Ishikawa (cell line): ENCODE measurements at regions not wholly inside any gene's neighbourhood (a gene's known extent, or its start where the extent isn't known, plus 50 kb on each side); places are given as distances from the start of the nearest gene placed in this dataset.

Experiments used
- CEBPB ChIP-seq: IDR thresholded peaks from 2 replicates; pipeline ENCODE4 v1.6.1; 2012
- CREB1 ChIP-seq: IDR thresholded peaks from 2 replicates; pipeline ENCODE4 v1.6.1; 2012; ENCODE audit warnings: low read depth
- EGR1 ChIP-seq: IDR thresholded peaks from 2 replicates; pipeline ENCODE4 v1.6.1; 2012
- EP300 ChIP-seq: IDR thresholded peaks from 2 replicates; pipeline ENCODE4 v1.6.1; 2012; ENCODE audit warnings: borderline replicate concordance
- FOXM1 ChIP-seq: IDR thresholded peaks from 2 replicates; pipeline ENCODE4 v1.6.1; 2012; ENCODE audit warnings: low read depth, borderline replicate concordance
- NFIC ChIP-seq: IDR thresholded peaks from 2 replicates; pipeline ENCODE4 v1.6.1; 2012
- RAD21 ChIP-seq: IDR thresholded peaks from 2 replicates; pipeline ENCODE4 v1.6.1; 2012; ENCODE audit warnings: low read depth
- TAF1 ChIP-seq: IDR thresholded peaks from 2 replicates; pipeline ENCODE4 v1.6.1; 2012; ENCODE audit warnings: low read depth, mild to moderate bottlenecking
- TCF12 ChIP-seq: IDR thresholded peaks from 2 replicates; pipeline ENCODE4 v1.6.1; 2012; ENCODE audit warnings: low read depth
- TEAD4 ChIP-seq: IDR thresholded peaks from 2 replicates; pipeline ENCODE4 v1.6.1; 2012
- USF1 ChIP-seq: IDR thresholded peaks from 2 replicates; pipeline ENCODE4 v1.6.1; 2012
- YY1 ChIP-seq: IDR thresholded peaks from 2 replicates; pipeline ENCODE4 v1.6.1; 2012; ENCODE audit warnings: low read depth
- ZBTB7A ChIP-seq: IDR thresholded peaks from 2 replicates; pipeline ENCODE4 v1.6.1; 2012; ENCODE audit warnings: low read depth
- TF ChIP-seq, protein P1 (sequence below): IDR thresholded peaks from 2 replicates; pipeline ENCODE4 v1.6.1; 2012; ENCODE audit warnings: low read depth, mild to moderate bottlenecking
- TF ChIP-seq, protein P2 (sequence below): IDR thresholded peaks from 2 replicates; pipeline ENCODE4 v1.6.1; 2012

- TF ChIP-seq NFIC = peak; percentile 52; the same call in 1 of the 2 replicates
- TF ChIP-seq TCF12 = 0 out of 2 replicates have a peak, but pooled peaks have one; percentile 42
- TF ChIP-seq TEAD4 = peak; percentile 71
- peak; percentile 14; the same call in 1 of the 2 replicates for TF ChIP-seq RAD21
- no peak for TF ChIP-seq ZBTB7A
- TF ChIP-seq CEBPB = 0 out of 2 replicates have a peak, but pooled peaks have one; percentile 22
Measured at GRCh38 chr2:19774805-19775176, 127.0 kb downstream of the TTC32 start.

DNA sequence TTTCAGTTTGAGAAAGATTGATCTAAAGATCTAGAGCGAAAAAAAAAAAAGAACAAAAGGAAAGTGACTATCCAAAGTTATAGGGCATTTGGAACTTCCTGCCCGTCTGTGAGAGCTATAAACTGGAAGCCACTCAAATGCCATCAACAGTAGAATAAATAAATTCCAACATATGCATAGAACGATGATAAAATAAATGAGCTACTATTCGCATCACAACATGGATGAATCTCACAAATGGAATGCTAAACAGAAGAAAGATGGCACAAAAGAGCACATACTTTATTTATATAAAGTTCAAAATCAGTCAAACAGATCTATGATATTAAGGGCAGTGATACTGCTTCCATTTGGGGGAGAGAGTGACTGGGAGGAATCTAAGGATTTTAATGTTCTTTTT is 128.8 kb downstream of the TTC32 start:
- TF ChIP-seq TAF1 (no peak), EP300 (no peak), RAD21 (no peak), CEBPB (no peak), TCF12 (no peak), YY1 (no peak), ZBTB7A (no peak), EGR1 (no peak), USF1 (no peak), NFIC (no peak), CREB1 (no peak), FOXM1 (no peak), TEAD4 (no peak)
- TF ChIP-seq, protein P1, sequence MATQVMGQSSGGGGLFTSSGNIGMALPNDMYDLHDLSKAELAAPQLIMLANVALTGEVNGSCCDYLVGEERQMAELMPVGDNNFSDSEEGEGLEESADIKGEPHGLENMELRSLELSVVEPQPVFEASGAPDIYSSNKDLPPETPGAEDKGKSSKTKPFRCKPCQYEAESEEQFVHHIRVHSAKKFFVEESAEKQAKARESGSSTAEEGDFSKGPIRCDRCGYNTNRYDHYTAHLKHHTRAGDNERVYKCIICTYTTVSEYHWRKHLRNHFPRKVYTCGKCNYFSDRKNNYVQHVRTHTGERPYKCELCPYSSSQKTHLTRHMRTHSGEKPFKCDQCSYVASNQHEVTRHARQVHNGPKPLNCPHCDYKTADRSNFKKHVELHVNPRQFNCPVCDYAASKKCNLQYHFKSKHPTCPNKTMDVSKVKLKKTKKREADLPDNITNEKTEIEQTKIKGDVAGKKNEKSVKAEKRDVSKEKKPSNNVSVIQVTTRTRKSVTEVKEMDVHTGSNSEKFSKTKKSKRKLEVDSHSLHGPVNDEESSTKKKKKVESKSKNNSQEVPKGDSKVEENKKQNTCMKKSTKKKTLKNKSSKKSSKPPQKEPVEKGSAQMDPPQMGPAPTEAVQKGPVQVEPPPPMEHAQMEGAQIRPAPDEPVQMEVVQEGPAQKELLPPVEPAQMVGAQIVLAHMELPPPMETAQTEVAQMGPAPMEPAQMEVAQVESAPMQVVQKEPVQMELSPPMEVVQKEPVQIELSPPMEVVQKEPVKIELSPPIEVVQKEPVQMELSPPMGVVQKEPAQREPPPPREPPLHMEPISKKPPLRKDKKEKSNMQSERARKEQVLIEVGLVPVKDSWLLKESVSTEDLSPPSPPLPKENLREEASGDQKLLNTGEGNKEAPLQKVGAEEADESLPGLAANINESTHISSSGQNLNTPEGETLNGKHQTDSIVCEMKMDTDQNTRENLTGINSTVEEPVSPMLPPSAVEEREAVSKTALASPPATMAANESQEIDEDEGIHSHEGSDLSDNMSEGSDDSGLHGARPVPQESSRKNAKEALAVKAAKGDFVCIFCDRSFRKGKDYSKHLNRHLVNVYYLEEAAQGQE = no peak
- TF ChIP-seq, protein P2, sequence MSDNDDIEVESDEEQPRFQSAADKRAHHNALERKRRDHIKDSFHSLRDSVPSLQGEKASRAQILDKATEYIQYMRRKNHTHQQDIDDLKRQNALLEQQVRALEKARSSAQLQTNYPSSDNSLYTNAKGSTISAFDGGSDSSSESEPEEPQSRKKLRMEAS = no peak

DNA sequence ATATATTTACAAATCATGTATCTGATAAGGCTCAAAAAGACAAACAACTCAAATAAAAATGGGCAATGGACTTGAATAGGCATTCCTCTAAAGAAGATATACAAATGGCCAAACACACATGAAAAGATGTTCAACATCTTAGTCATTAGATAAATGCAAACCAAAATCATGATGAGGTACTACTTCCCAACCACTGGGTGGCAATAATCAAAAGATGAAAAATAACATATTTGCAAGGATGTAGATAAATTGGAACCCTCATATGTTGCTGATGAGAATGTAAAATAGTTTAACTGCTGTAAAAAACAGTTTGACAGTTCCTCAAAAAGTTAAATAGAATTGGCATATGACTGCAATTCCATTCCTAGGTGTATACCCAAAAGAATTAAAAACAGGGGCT is 132.3 kb downstream of the TTC32 start:
- TF ChIP-seq RAD21 (peak; percentile 27; the same call in 1 of the 2 replicates), CEBPB (no peak)

DNA sequence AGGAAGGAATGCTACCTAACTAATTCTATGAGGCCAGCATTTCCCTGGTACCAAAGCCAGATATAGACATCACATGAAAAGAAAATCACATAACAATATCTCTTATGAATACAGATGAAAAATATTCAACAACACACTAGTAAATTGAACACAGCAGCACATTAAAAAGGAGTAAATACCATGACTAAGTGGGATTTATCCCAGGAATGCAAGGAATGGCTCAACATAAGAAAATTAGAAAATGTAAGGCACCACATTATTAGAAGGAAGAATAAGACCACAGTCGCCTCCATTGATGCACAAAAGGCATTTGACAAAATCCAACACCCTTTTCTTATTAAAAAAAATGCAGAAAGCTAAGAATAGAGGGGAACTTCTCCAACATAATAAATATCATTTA is 133.9 kb downstream of the TTC32 start:
- no peak for TF ChIP-seq EGR1
- TF ChIP-seq TCF12 = no peak
- TF ChIP-seq, protein P2 = no peak
- no peak for TF ChIP-seq TAF1
- no peak for TF ChIP-seq YY1
- no peak for TF ChIP-seq EP300
- no peak for TF ChIP-seq ZBTB7A
- TF ChIP-seq FOXM1 = no peak
- no peak for TF ChIP-seq CREB1
- no peak for TF ChIP-seq TEAD4

DNA sequence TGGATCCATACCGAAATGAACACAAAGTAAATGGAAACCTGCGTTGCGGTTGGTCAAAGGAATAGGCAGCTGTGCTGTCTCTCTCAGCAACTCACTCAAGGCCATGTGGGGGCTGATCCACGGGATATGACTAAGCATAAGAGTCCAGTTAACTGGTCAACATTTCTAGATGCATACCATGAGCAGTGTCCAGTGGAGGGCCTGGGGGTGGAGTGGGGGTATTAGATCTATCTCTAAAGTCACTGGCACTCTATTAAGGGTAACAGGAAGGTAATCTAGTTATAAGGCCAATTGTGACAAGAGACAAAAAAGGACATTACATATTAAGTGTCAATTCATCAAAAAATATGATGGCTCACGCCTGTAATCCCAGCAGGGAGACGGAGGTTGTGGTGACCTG is 136.8 kb downstream of the TTC32 start:
- TF ChIP-seq EP300 = no peak
- TF ChIP-seq, protein P1 = no peak
- no peak for TF ChIP-seq CREB1
- no peak for TF ChIP-seq CEBPB
- TF ChIP-seq TAF1 = no peak
- TF ChIP-seq TEAD4 = no peak
- no peak for TF ChIP-seq FOXM1
- no peak for TF ChIP-seq TCF12
- TF ChIP-seq EGR1 = no peak
- TF ChIP-seq ZBTB7A = no peak

- TF ChIP-seq CEBPB (no peak), RAD21 (no peak)
Measured at GRCh38 chr2:19763731-19764130, 138.1 kb downstream of the TTC32 start.

DNA sequence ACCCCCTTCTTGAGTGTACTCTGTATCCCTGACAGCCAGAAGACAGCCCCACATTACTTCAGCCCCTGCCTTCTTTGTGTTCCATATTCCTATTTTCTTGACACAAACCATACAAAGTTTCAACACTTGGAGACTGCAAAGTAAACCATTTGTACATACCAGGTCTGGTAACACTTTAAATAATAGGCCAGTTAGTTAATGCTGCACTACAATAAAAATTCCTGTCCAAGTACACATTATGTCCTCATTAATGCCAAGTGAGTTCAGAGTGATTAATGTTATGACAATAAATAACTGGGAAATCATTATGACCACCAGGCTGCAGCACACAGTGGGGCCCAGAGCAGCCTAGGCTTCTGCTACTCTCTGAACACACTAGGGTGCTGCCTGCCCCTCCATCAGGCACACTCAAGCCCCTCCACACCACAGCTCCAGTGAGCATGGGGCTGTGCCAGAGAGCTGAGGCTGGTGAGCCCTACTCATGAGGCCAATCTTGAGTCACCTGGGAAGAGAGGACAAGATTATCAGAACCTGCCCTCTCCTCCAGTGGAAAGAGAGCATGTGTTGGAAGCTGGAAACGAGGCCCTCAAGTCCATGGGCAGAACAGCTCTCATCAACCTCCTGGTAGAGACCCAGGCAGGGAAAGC is 138.7 kb downstream of the TTC32 start:
- TF ChIP-seq CREB1 (no peak), TEAD4 (no peak), FOXM1 (no peak), TAF1 (no peak), CEBPB (no peak), TCF12 (no peak), ZBTB7A (no peak), NFIC (no peak), EGR1 (no peak)
- TF ChIP-seq, protein P2 = no peak
